Esophagus muscularis mucosa (tissue), 4 donors: ENCODE measurements at regions not wholly inside any gene's neighbourhood (a gene's known extent, or its start where the extent isn't known, plus 50 kb on each side); places are given as distances from the start of the nearest gene placed in this dataset.

Source experiments
- DNase-seq: peaks from one replicate; pipeline ENCODE4 v3.0.0-alpha.2; 2017; ENCODE audit errors: extremely low spot score
- H3K27ac ChIP-seq, 4 donors: fragments of 200-600 bp; sonication (generic); replicated peaks in 1 of 4; 1 replicate in 3 of 4; 2 replicates in 1 of 4; pipeline ENCODE4 v1.5.1; 2016 to 2019; ENCODE audit warnings: mild to moderate bottlenecking in 1 of 4
- H3K27me3 ChIP-seq, 4 donors: fragments of 200-600 bp; sonication (generic); one replicate each; pipeline versions ENCODE4 v1.5.1 to v1.6.0; 2016 to 2019
- H3K36me3 ChIP-seq, 4 donors: fragments of 200-600 bp; sonication (generic); one replicate each; pipeline ENCODE4 v1.5.1; 2016 to 2019
- H3K4me1 ChIP-seq, 4 donors: fragments of 200-600 bp; sonication (generic); one replicate each; pipeline ENCODE4 v1.5.1; 2016 to 2019
- H3K4me3 ChIP-seq, 4 donors: fragments of 200-600 bp; sonication (generic); 1 replicate in 2 of 4; 2 replicates in 2 of 4; pipeline ENCODE4 v1.5.1; 2016 to 2019; ENCODE audit warnings: mild to moderate bottlenecking in 4 of 4, moderate library complexity in 1 of 4
- H3K9me3 ChIP-seq, 4 donors: fragments of 200-600 bp; sonication (generic); 1 replicate in 3 of 4; 2 replicates in 1 of 4; pipeline ENCODE4 v1.5.1; 2016 to 2019
- EP300 ChIP-seq: sonication (generic); formaldehyde crosslinking; IDR thresholded peaks from one replicate; pipeline ENCODE4 v1.6.1; 2017; ENCODE audit warnings: antibody characterized with exemption
- POLR2A ChIP-seq: fragments of 450-650 bp; IDR thresholded peaks from one replicate; pipeline ENCODE4 v1.6.1; 2017; ENCODE audit warnings: antibody characterized with exemption, moderate library complexity, mild to moderate bottlenecking, low read depth
- POLR2AphosphoS5 ChIP-seq, 2 donors: sonication (generic); formaldehyde crosslinking; IDR thresholded peaks; one replicate each; pipeline ENCODE4 v1.6.1; 2017; ENCODE audit warnings: antibody characterized with exemption in 2 of 2
- WGBS: methylation state at CpG from one replicate; pipeline ENCODE4 v1.1.5; 2018; 5-methylcytosine and 5-hydroxymethylcytosine counted together
- intact Hi-C: fragments of 100-400 bp; cut with DNase I; formaldehyde crosslinking; loops from one replicate; pipeline ENCODE4 v1.15.1; 2023
- TF ChIP-seq, protein P1 (sequence below), 3 experiments: fragments of 200-600 bp in 2 of 3; fragments of 450-650 bp in 1 of 3; sonication (generic) in 2 of 3; IDR thresholded peaks; one replicate each; pipeline ENCODE4 v1.5.1; 2017 to 2019; ENCODE audit warnings: antibody characterized with exemption in 3 of 3, mild to moderate bottlenecking in 2 of 3, moderate library complexity in 1 of 3

DNA sequence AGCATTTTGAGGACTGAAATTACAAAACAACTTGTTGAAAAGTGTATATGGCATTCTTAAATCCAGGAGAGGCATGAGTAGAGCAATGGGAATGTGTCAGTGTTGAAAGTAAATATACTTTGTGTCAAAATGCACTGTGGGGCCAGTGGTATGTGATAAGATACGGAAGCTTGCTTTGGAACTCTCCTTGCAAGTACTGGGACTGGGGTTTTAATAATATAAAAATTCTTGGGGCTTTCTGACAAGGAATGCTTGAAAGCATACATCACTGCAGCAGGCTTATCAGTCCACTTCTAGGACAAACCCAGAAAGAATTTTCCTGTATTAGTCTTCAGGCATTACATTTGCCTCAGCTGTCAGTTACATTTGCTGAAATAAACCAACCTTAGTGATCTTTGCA, 472.8 kb upstream of the FZD8 start:
- Histone ChIP-seq H3K27me3 (no peaks in the 10 kb centered on the region), H3K4me3 (no peak overlapping the region), H3K9me3 (no peaks in the 10 kb centered on the region), H3K4me1 (peaks cover 4 to 40% (median 34%) of the 10 kb centered on the region in 4 donors), H3K27ac (no peak overlapping the region), H3K36me3 (no peaks in the 10 kb centered on the region)
- intact Hi-C loops: no loop called here
- WGBS: 89% methylated on average over 1 of the region's 1 CpG
- TF ChIP-seq POLR2AphosphoS5 (IDR thresholded peaks at IDR 0.05) (no peak), EP300 (no peak), POLR2A (no peak)
- TF ChIP-seq, protein P1, sequence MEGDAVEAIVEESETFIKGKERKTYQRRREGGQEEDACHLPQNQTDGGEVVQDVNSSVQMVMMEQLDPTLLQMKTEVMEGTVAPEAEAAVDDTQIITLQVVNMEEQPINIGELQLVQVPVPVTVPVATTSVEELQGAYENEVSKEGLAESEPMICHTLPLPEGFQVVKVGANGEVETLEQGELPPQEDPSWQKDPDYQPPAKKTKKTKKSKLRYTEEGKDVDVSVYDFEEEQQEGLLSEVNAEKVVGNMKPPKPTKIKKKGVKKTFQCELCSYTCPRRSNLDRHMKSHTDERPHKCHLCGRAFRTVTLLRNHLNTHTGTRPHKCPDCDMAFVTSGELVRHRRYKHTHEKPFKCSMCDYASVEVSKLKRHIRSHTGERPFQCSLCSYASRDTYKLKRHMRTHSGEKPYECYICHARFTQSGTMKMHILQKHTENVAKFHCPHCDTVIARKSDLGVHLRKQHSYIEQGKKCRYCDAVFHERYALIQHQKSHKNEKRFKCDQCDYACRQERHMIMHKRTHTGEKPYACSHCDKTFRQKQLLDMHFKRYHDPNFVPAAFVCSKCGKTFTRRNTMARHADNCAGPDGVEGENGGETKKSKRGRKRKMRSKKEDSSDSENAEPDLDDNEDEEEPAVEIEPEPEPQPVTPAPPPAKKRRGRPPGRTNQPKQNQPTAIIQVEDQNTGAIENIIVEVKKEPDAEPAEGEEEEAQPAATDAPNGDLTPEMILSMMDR (IDR thresholded peaks at IDR 0.05): no peak
- no peak for DNase-seq

DNA sequence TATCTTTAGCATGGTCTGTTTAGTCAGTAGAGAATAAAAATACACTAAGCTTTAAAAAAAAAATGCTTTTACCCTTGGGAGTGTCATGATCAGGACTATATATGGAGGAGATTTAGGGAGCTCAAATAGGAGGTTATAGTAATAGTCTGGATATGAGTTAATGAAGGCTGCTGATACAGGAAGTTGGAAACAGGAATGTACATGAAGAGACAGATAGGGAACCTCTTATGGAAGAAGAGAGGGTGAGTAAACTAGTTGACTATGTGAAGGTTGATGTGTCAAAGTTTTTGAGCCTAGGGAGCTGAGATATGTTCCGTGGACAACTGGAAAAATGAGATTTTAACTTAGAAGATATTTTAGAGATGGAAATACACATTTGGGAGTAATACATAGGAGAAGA, 472.0 kb upstream of the FZD8 start:
- TF ChIP-seq, protein P1 (IDR thresholded peaks at IDR 0.05): no peak
- TF ChIP-seq EP300: no peak
- no peak for TF ChIP-seq POLR2A
- 92% methylated on average over 1 of the region's 1 CpG for WGBS
- Histone ChIP-seq H3K4me3 (no peak overlapping the region), H3K36me3 (no peaks in the 10 kb centered on the region), H3K4me1 (peaks cover 4 to 33% (median 26%) of the 10 kb centered on the region in 4 donors), H3K27ac (no peak overlapping the region), H3K9me3 (no peaks in the 10 kb centered on the region), H3K27me3 (no peaks in the 10 kb centered on the region)
- no peak for DNase-seq
- intact Hi-C loops: no loop called here

DNA sequence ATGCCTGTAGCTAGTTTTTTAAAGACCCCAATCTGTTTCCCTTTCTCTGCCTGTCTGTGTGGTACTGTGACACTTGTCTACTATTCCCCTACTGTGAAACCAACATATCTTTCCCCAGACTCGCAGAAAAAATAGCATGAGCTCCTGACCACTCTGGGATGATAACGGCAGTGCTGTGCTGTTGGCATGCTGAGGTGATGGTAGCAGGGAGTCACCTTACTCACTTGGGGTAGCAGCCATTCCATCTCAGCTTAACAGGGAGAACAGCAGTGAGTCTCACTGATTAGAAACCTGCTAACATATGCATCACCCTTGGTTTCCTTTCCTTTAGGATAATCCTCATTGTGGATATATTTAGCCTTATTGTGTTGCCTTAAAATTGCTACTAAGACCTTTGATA, 469.6 kb upstream of the FZD8 start:
- TF ChIP-seq POLR2A (no peak), POLR2AphosphoS5 (IDR thresholded peaks at IDR 0.05) (no peak), EP300 (no peak)
- WGBS: 79% methylated on average over 2 of the region's 2 CpGs
- DNase-seq: no peak
- Histone ChIP-seq H3K9me3 (no peaks in the 10 kb centered on the region), H3K4me3 (no peak overlapping the region), H3K4me1 (peaks cover 4 to 8% (median 5%) of the 10 kb centered on the region in 4 donors), H3K27ac (no peak overlapping the region), H3K36me3 (no peaks in the 10 kb centered on the region), H3K27me3 (no peaks in the 10 kb centered on the region)
- intact Hi-C loops: no loop called here

DNA sequence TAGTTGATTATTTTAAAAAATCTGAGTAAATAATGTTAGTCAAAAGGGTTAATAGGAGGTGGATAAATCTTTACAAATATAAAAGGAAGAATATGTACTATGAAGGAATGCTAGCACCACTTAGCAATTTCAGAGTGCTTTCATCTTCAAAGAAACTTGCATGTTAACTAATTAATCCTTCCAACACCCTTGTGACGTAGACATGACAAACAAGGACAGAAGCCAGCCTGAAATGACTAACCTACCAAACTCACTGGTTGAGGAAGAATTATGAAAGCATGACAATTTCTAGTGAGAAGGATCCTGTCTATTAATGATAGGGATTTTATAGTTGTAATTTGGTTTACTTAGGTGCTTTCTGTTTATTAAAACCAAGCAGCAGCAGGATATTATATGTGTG, 468.0 kb upstream of the FZD8 start:
- no peaks in the 10 kb centered on the region for H3K36me3 ChIP-seq
- 78% methylated on average over 1 of the region's 1 CpG for WGBS

DNA sequence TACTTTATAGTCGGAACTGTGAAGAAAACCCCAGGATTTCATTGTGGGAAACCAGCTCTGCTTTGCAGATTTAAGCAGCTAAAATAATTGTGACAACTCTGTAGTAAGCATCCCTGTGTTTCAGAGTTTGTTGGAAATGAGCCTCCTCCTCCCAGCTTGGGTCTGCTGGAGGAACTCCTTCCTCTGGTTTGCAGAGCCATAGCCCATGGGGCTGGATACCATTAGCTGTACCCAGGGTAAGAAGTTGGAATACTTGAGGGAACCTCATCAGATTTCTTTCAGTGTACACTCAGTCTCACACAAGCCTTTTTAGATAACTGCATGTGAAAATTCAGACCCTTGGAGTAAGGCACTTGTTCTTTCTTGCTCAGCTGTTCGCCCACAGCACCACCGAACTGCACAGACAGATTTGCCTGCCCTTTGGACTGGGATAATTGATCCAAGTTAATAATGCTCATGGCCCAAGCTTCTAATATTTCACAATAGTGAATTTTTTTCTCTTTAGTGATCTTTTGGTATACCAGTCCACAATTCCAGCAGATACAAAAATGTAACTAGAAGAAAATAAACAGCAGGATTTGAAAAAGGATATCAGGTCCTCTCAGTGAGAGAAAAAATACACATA, 467.4 kb upstream of the FZD8 start:
- DNase-seq: no peak
- Histone ChIP-seq H3K36me3 (no peaks in the 10 kb centered on the region), H3K4me1 (no peaks in the 10 kb centered on the region), H3K4me3 (no peak overlapping the region), H3K27me3 (no peaks in the 10 kb centered on the region), H3K27ac (no peak overlapping the region), H3K9me3 (no peaks in the 10 kb centered on the region)
- TF ChIP-seq, protein P1 (IDR thresholded peaks at IDR 0.05): no peak
- TF ChIP-seq POLR2A: no peak
- no peak for TF ChIP-seq EP300
- no peak for TF ChIP-seq POLR2AphosphoS5 (IDR thresholded peaks at IDR 0.05)
- WGBS: 92% methylated on average over 3 of the region's 3 CpGs
- intact Hi-C loops: no loop called here

More for the DNA sequence above, 468.0 kb upstream of the FZD8 start:
- TF ChIP-seq, protein P1 (IDR thresholded peaks at IDR 0.05): no peak
- TF ChIP-seq POLR2AphosphoS5 (IDR thresholded peaks at IDR 0.05) (no peak), POLR2A (no peak), EP300 (no peak)
- H3K27me3 ChIP-seq: no peaks in the 10 kb centered on the region
- H3K4me1 ChIP-seq: peaks cover 0 to 1% (median 0%) of the 10 kb centered on the region in 4 donors
- DNase-seq: no peak
- no peak overlapping the region for H3K4me3 ChIP-seq
- H3K27ac ChIP-seq: no peak overlapping the region
- intact Hi-C loops: no loop called here
- H3K9me3 ChIP-seq: no peaks in the 10 kb centered on the region
